ENCODE measurements at regions not wholly inside any gene's neighbourhood (a gene's known extent, or its start where the extent isn't known, plus 50 kb on each side); places are given as distances from the start of the nearest gene placed in this dataset.
"Not testable (repeated sequence)": the region's sequence is repeated elsewhere in the genome, so short reads cannot be mapped to it uniquely, and the experiment has no call there.

DNA sequence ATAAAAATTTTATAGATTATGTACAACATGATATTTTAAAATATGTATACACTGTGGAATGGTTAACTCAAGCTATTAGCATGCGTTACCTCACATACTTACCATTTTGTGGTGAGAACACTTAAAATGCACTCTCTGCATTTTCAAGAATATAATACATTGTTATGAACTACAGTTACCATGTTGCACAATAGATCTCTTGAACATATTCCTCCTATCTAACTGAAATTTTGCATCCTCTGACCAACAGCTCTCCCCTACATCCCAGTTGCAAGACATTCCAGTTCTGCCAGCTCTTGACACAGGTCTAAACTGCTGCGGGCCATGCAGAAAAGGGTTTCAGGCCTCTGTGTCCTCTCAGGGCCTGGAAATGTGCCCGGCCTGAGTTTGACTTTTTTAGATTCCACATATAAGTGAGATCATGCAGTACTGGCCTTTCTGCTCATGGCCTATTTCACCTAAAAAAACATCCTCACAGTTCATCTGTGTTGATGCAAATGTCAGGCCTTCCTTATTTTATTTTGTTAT lies 113.7 kb downstream of the CDCA7 start:
- no peak for DNase-seq

- DNase-seq: no peak
These were observed 117.4 kb downstream of the CDCA7 start for GRCh38 chr2:173472112-173472511.

DNA sequence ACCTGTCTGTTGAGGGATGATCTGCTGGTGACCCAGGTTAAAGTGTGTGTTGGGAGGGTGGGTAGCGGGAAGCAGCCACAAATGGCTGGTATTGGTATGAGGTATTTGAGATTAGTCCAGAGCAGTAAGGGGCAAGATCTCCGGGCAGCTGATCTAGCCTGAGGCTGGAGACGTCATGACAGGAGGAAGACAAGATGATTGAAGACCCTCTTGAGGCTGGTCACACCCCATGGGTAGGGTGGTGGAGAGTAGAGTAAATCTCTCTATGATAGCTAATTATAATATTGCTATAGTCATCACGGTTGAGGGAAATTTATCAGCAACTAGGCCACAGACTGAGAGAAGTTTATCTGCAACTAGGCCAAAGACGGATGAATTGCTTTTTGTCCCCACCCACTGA lies 128.5 kb downstream of the CDCA7 start:
- DNase-seq: no peak

- DNase-seq: no peak
These were observed 134.2 kb downstream of the CDCA7 start for GRCh38 chr2:173488861-173489260.

- no peak for DNase-seq
These were observed 136.7 kb downstream of the CDCA7 start for GRCh38 chr2:173491418-173491817.

- no peak for DNase-seq
These were observed 139.2 kb downstream of the CDCA7 start for GRCh38 chr2:173493874-173494273.

GRCh38 chr2:173496746-173497145 lies 142.1 kb downstream of the CDCA7 start:
- DNase-seq: no peak

- DNase-seq: no peak
These were observed 146.3 kb downstream of the CDCA7 start for GRCh38 chr2:173500953-173501352.

DNA sequence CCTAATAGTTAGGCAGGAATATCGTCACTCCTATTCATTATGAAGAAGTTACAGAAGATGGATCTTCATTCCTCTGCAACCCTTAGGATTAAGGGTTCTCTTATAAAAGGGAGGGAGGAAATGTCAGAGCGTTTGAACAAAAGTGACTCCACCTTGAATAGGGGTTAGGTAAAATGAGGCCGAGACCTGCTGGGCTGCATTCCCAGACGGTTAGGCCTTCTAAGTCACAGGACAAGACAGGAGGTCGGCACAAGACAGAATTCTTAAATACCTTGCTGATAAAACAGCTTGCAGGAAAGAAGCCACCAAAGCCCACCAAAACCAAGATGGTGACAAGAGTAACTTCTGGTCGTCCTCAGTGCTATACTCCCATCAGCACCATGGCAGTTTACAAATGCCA lies 147.6 kb downstream of the CDCA7 start:
- no peak for DNase-seq

GRCh38 chr2:173511357-173511756 lies 156.7 kb downstream of the CDCA7 start:
- DNase-seq: no peak

- DNase-seq: no peak
These were observed 157.3 kb downstream of the CDCA7 start for GRCh38 chr2:173511942-173512341.

DNA sequence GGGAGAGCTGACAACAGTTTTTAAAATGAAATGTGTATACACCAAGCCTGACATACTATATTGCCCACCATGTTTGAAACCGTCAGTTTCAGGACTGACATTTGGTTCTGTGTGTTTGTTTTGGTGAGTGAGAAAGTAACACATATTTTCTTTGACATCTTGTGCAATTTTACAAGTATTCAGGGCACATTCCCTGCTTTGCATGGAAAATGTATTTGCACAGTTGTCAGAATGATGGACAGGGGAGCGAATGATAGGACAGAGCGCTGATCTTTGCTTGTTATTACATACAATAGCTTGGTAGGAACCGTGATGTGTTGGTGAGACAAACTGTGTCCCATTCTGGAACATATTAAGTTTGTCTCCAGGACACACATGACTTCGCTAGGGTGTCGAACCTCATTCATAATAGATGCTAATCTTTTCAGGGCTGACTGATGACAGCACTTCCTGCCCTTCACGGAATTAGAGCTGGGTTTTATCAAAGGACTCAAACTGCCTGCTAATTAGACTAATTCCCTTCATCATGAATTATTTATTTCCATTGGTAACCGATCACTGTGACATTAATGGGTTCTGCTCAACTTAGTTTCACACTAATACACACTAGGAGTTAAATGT lies 158.5 kb downstream of the CDCA7 start:
- no peak for DNase-seq

DNA sequence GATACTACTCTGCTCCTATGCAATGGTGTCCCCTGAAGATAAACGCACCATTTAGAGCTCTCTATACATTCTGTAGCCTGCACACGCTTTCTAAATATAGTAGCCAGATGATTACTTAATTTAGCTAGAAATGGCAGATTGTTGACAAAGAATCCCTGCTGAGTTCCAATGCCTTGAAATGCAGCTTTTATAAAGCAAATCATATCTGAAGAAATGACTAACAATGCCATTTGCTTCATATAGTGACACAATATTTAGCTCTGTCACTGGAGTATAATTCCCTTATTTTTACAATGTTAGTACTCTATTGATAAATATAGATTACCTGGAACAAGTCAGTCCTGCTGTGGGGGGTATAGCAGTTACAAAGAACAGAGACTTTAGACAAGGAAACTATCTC lies 166.2 kb downstream of the CDCA7 start:
- DNase-seq: no peak

DNA sequence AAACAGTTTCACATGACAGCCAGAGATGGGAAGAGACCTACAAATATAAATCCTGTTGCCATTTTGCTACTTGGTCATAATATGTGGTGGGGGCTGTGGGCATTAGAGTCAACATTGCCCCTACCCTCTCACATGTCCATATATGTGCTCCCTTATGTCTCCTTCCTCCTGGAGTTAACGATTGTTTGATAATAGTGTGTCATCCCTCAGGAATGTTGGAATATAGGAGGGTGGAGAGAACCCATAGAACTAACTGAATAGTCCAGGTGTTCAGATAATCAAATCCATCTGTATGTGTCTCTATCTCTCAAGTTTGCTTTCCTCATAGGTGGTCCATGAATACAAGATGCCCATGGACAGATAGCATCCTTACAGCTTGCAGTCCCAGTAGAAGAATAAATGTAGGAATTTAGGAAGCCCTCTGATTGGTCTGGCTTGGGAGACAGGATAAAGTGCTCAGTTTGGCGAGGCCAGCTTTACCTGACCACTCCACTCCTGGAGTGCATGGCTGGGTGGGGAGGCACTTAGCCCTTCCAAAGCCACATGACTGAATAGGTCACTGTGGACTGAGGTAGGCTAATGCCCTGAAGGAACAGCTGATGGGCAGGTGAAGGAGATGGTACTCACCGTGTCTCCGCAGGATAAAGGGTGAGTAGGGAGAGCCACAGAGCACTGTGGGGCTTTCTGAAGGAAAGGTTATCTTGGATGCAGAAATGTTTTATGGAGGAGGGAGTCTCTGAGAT lies 166.9 kb downstream of the CDCA7 start:
- DNase-seq: no peak

GRCh38 chr2:173523497-173523896 lies 168.8 kb downstream of the CDCA7 start:
- no peak for DNase-seq

GRCh38 chr2:173524256-173524955 lies 169.7 kb downstream of the CDCA7 start:
- DNase-seq: no peak

DNA sequence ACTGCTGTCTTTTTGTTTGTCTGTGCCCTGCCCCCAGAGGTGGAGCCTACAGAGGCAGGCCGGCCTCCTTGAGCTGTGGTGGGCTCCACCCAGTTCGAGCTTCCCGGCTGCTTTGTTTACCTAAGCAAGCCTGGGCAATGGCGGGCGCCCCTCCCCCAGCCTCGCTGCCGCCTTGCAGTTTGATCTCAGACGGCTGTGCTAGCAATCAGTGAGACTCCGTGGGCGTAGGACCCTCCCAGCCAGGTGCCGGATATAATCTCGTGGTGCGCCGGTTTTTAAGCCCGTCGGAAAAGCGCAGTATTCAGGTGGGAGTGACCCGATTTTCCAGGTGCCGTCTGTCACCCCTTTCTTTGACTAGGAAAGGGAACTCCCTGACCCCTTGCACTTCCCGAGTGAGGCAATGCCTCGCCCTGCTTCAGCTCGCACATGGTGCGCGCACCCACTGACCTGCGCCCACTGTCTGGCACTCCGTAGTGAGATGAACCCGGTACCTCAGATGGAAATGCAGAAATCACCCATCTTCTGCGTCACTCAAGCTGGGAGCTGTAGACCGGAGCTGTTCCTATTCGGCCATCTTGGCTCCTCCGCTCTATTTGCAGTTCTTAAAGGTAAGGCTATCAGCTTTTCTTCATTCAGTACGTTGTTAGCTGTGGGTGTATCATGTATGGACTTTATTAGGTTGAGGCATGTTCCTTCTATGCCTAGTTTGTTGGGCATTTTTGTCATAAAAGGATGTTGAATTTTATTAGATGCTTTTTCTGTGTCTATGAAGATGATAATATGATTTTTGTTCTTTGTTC lies 178.3 kb downstream of the CDCA7 start:
- not testable (repeated sequence) for DNase-seq

DNA sequence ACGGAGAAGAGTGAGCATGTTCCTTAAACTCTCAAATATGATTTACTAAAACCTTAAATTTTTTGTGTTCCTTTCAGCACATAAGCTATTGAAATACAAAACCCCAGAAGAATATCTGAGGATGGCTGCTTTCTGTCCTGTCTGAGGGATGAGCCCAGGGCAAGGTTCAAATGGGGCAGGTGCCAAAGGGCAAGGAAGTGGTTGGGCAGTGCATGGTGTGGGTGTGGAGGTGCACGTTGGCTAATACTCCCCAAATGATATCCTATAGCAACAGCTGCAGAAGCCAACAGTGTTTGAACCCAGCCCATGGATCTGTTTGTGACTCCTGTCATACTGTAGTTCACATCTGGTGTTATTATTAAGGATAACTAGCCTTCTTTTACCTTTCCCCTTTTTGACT lies 183.0 kb downstream of the CDCA7 start:
- DNase-seq: no peak

- no peak for DNase-seq
These were observed 184.9 kb downstream of the CDCA7 start for GRCh38 chr2:173539615-173540014.

GRCh38 chr2:173544641-173545363 lies 190.1 kb downstream of the CDCA7 start:
- DNase-seq: peak; percentile 20

GRCh38 chr2:173545364-173545763 lies 190.7 kb downstream of the CDCA7 start:
- DNase-seq: no peak
